Gastrocnemius medialis (tissue), 4 donors: ENCODE measurements at regions not wholly inside any gene's neighbourhood (a gene's known extent, or its start where the extent isn't known, plus 50 kb on each side); places are given as distances from the start of the nearest gene placed in this dataset.

ENCODE experiments used
- POLR2A ChIP-seq, 2 donors: fragments of 450-650 bp; IDR thresholded peaks; one replicate each; pipeline ENCODE4 v1.6.1; 2017; ENCODE audit warnings: antibody characterized with exemption in 2 of 2, mild to moderate bottlenecking in 2 of 2, moderate library complexity in 2 of 2
- TF ChIP-seq, protein P1 (sequence below), 5 experiments: fragments of 450-650 bp in 3 of 5; fragments of 200-600 bp in 2 of 5; sonication (generic) in 2 of 5; IDR thresholded peaks in 4 of 5; conservative IDR thresholded peaks in 1 of 5; 1 replicate in 4 of 5; 2 replicates in 1 of 5; pipeline ENCODE4 v1.5.1; 2016 to 2019; ENCODE audit warnings: antibody characterized with exemption in 5 of 5, mild to moderate bottlenecking in 3 of 5, moderate library complexity in 3 of 5

- no peak for TF ChIP-seq POLR2A (IDR thresholded peaks at IDR 0.05)
- TF ChIP-seq, protein P1, sequence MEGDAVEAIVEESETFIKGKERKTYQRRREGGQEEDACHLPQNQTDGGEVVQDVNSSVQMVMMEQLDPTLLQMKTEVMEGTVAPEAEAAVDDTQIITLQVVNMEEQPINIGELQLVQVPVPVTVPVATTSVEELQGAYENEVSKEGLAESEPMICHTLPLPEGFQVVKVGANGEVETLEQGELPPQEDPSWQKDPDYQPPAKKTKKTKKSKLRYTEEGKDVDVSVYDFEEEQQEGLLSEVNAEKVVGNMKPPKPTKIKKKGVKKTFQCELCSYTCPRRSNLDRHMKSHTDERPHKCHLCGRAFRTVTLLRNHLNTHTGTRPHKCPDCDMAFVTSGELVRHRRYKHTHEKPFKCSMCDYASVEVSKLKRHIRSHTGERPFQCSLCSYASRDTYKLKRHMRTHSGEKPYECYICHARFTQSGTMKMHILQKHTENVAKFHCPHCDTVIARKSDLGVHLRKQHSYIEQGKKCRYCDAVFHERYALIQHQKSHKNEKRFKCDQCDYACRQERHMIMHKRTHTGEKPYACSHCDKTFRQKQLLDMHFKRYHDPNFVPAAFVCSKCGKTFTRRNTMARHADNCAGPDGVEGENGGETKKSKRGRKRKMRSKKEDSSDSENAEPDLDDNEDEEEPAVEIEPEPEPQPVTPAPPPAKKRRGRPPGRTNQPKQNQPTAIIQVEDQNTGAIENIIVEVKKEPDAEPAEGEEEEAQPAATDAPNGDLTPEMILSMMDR (IDR thresholded peaks at IDR 0.05 in 4 of 5, conservative IDR thresholded peaks at IDR 0.05 in 1 of 5), result no peak
These were observed 151.8 kb upstream of the TGFBR2 start for GRCh38 chr3:30454636-30455035.
